GM21825 (cell line): ENCODE measurements at regions not wholly inside any gene's neighbourhood (a gene's known extent, or its start where the extent isn't known, plus 50 kb on each side); places are given as distances from the start of the nearest gene placed in this dataset.

Source experiments
- ATAC-seq: cut with Tn5 transposase; IDR thresholded peaks from one replicate; pipeline ENCODE4 v1.9.1; 2021; ENCODE audit warnings: mild to moderate bottlenecking, moderate library complexity; ENCODE audit not compliant: unreplicated experiment

DNA sequence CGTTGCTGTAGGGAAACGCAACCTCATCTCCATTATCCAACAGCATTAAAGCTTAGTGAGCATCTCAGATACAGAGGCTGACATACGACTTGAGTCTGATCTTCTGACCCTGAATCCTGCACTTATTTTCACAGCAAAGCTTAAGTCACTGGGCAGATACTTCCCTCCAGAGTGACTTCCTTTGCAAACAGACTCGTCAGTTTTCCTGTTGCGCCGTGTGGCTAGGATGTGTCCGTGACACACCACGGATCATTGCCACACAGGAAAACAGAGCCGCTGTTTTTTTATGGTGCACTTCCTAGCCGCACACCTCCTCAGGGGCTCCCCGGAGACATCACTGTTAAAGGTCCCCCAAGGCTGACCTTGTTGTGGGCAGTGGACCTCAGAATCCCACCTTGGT, 94.9 kb upstream of the MKI67 start:
- ATAC-seq = no peak

DNA sequence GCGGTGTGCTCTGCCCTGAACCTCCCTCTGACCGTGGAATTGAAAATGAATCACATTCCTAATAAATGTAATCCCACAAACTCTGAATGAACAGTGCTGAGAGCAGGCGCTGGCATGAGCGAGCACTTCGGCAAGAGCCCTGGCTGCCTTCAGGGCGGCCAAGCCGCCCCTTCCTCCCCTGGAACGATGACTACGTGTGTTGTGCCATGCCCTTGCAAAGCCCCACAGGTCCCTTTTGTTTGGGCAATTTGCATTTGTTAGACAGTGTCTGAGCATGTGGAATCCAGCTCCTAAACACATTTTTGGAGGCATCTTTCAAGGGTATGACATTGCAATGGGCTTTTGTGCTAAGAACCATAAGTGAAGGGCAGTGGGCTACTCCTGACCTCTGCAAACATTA, 95.6 kb upstream of the MKI67 start:
- ATAC-seq = no peak

DNA sequence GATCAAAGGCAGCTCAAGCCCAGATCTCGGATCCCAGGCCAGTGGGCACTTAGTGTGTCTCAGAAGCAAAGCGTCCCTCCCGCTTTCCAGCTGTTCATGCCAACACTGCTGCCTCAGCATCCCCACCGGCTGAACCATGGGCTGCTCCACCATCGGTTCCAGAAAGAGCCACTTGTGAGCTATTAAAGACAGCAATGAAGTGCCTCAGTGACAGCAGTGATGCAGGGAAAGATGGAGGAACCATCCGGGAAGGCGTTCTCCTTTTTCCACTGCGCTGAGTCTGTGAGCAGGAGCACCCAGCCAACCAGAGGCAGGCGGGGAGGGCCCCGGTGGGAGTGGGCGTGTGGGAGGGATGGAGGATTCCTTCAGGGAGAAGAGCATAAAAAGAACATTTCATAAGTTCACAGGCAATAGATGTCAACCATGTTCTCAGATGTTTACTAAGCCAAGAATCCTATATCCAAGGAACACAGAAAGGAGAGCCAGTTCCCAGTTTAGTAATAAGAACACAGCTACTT, 96.2 kb upstream of the MKI67 start:
- ATAC-seq = no peak

DNA sequence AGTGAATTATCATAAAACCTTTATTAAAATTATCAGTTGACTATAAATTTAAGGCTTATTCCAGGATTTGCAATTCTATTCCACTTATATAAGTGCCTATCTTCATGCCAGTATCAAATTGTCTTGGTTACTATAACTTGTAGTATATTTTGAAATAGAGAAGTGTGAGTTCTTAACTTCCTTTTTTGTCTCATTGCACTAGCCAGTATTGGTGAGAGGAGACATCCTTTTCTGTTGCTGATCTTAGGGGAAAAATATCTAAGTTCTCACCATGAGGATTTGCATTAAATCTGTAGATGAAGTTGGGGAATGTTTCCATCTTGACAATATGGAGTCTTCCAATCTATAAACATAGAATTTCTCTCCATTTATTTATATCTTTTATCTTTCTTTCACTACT, 104.2 kb upstream of the MKI67 start:
- no peak for ATAC-seq

DNA sequence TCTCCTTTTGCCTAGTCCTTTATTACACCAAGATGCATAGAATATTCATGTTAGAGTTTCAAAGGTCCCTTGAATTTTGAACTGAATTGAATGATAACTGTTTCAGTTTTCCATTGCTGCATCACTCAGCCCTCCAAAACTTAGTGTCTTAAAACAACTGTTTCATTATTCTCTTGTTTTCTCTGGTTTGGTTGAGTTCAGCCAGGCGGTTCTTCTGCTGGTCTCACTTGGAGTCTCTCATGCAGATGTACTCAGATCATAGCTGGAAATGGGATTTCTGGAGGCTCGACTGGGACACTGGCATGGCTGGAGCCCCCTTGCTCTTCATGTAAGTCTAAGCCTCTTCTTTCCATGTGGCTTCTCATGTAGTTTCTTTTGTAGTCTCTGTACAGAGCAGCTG, 107.2 kb upstream of the MKI67 start:
- no peak for ATAC-seq

DNA sequence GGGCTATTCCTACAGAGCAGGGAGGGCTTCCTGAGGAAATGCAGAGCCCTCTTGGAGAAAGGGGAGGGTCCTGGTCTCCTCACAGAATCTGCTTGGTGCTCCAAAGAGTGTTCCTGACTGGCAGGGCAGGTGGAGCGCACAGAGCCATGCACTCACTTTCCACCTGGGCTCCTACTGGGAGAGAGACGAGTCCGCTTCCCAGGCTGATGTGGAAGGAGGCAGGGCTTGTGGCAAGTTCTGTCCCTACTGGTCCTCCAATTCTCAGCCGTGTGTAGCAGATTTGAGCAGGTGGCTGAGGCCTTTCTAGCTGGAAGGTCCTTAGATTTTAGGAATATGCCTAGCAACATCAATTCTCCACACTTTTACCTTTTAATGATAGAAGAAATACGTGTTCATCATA, 111.5 kb upstream of the MKI67 start:
- ATAC-seq = no peak

DNA sequence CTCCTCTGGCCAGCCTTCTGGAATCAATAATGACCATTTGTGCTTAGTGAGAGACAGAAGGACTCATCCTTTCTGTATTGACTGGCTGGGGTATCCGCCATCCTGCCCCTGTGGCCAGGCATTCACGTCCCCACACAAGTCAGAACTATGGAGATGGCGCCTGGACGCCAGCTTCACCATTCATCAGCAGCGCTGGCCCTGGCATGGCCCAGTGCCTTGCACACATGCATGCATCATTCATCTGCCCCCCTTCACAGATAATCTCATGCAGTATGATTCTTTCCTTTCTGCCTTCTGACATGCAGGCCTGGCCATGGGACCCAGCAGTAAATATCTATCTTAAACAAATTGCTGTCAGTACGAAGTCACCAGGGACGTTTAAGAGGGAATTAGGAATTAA, 114.8 kb upstream of the MKI67 start:
- no peak for ATAC-seq

DNA sequence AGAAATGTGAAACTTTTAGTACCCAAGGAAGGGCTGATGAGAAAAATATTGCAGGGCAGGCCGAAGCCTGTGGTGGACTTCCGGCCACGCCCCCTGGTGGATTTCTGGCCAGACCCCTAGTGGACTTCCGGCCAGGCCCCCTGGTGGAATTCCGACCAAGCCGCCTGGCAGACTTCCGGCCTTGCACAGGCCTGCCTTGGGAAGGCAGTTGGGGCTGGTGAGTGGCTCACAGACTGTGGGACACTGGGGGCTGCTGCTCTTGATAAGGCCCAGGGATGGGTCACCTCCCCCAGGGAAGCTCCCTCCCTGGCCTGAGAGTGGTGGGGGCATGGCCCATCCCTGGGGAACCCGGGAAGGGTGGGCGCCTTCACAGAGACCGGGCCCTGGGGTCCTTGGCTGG, 116.4 kb upstream of the MKI67 start:
- no peak for ATAC-seq

DNA sequence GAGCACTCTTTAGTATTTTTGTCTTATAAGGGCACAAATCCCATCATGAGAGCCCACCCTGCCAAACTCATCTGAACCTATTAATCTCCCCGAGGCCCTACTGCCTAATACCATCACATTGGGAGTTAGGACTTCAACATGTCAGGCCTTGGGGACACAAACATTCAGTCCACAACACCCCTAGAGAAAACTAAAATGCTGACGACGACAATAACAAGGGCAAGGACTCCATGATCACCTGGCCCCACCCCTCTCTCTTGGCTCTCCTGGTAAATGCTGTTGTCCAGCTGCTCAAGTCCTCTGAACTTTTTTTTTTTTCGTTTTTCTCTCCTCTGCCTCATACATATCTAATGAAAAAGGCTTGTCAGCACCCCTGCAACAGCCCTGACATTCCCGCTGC, 118.8 kb upstream of the MKI67 start:
- ATAC-seq = no peak

DNA sequence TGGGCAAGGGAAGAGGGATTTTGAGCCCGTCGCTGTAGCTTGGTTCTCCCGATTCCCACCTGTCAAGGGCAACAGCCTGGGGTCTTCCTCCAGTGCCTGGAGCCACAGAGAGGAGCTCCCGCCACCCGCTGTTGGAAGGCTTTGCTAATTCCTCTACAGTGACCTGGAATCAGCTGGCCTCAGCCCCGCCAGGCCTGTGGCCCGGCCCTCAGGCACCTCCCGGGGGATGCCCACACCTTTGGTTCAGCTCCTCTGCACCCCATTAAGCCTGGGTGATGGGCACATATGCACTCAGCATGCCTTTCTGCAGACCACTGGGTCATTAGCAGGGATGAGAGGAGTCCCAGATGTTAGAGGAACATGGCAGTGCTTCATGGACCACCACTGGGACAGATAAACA, 121.4 kb upstream of the MKI67 start:
- no peak for ATAC-seq

DNA sequence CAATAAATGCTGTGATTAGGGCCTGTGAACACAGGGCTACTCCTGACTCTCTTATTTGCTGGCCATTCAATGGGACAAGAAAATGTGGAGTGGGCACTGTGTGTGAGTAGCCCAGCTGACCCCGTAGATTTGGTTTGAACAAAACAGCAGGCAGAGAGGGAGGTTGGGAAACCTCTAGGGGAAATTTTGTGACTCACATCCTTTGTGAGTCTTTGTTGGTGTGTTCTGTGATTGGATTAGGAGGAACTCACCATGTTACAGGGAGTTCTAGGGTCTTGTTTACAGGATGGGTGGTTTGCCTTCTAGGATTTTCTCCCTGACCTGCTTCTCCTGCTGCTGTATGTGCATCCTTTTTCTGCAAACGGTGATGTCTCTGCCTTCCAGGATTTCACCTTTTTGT, 128.3 kb upstream of the MKI67 start:
- ATAC-seq = no peak

DNA sequence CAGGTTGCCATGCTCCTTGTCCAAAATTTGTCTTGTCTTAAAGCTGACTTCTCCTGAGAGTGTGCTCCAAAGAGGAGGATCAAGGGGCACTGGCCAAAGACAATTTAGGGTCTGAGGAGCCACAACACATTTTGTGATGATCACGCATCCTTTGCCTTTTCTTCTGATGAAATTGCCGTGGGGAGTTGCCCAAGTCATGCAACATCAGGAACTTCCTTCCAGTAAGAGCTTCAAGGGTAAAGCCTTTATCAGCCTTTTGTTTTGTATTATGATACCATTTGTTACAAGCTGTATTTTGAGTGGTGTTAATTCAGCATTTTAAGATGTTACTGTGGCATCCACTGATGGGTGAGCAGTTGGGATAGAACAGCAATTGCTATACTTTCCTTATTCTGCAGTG, 131.2 kb upstream of the MKI67 start:
- ATAC-seq = no peak

DNA sequence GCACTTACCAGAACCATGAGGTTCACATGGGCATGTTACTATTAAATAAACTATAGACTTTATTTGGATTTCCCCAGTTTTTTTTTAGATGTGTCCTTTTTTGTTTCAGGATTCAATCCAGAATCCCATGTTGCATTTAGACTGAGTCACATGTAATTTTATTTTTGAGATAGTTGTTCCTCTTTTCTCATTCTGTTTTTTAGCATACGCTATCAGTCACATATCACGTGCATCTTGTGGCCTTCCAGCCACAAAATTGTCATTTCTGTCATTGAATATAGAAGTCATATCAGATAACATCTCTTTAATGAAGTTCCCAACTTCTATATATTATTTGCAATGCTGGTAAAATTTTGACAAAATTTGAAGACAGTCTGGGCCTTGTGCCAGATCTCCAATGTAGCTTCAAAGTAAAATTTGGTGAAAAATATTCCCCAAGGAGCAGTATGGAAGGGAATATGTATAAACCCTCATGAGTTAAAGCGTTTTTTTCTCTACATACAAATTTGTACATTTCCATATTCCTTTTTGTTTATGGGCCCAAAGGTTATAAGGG, 132.3 kb upstream of the MKI67 start:
- ATAC-seq = no peak

DNA sequence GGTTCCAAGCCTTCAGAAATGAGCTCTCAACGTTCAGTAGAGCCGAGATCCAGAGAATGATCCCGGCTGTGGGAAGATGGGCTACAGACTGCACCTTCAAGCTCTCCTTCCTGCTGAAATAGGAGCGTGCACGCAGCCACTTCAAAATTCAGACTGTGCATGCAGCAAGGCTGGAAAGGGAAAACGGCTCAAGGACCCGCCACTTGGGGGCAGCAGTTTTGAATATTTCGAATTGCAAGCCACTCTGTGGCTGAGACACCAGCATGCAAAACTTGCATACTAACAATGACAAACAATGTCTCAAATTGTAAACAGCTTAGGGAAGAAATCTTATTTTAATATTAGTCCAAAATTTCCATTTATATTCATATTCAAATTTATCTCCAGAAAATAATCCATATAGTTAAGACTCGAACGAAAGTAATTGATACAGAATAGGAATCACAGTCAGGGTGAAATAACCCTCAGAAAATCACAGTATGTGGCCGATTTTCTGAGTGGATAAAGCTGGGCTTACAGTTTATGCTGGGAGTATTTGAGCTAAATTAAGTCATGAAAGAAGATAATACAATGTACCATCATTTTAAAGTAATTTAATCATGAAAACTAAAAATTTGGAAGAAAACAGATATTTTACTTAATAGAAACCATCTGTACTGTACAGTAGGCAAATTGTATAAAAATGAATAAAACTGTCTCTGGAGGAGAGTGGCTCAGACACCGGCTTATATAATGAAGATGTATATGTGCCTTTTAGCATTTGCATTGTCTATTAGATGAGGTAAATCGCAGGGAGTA, 137.9 kb upstream of the MKI67 start:
- no peak for ATAC-seq

DNA sequence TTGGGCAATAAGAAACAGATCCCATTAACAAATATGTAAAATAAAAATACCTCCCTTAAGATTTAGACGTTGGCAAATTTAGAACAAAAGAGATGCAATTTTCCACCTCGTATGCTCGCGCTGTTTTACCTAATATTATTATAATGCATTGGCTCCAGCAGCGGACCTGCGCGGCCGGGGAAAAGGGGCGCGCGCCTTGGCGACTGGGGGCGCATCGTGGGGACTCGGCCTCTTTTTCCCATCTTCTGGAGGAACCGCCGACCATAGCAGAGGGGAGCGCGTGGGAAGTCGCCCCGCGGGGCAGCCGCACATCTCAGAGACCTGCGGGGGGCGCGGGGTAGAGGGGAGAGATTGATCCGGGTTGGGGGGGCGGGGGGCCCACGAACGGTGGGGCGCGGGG, 139.4 kb upstream of the MKI67 start:
- ATAC-seq = no peak

DNA sequence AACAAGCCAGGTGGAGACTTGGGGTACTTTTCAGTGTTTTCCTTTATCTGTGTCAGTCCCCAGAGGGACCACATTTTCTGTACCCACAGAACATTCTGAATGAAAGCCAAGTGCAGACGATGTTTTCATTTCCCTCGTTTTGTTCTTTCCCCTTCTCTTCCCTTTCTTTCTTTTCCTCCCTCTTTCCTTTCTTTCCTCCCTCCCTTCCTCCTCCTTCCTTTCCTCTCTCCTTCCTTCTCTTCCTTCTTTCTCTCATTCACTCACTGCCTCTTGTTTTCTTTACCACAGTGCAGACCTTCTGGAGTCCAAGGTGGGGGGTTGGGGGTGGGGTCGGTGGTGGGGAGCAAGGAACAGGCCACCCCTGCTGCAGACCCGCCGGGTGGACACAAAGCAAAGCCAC, 141.4 kb upstream of the MKI67 start:
- ATAC-seq = no peak

DNA sequence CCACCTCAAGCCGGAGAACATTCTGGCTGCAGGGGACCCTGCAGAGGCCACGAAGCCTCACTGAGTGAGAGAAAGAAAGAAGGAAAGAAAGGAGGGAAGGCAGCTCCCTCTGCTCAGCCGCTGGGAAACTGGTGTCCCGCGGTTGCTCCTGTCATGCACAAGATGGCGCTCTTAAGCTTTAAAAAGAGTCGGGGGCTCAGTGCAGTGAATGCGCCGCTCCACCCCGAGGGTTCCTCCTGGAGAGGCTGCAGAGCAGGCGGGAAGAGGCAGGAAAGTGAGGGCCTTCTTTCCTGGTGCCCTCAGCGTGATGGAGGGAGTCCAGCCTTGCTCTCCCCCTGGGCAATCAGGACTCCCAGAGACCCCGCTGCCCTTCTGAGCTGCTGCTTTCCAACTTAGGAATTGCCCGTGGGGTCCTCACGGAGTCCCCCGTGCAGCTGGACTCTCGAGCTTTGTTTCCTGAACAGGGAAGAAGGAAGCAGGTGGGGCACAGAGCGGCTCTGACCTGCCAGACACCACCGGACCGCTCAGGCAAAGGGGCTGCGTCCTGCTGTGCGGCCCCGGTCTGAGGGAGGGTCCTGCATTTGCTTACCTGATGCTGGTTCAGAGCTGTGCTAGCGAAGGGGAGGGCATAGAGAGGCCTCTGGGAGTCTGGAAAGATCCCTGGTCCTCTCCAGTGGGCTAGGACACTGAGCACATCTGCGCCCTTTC, 141.9 kb upstream of the MKI67 start:
- no peak for ATAC-seq

DNA sequence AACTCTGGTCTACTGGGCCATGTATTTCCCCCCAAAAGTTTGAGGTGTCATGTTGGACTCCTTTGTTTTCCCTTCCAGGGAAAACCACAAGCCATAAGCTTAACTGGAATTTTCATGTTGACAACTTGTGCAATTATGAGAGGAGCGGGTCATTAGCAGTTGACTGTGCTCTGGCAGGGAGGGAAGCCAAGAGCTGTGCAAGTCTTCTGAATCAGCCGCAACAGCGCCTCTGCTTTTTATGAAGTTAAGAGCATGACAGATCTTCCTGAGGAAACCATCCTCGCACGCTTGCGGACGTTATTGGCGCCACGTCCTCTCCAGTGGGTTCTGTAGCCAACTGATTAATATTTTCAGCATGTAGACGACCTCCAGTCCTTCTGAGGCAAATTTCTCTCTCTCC, 148.7 kb upstream of the MKI67 start:
- ATAC-seq = no peak

DNA sequence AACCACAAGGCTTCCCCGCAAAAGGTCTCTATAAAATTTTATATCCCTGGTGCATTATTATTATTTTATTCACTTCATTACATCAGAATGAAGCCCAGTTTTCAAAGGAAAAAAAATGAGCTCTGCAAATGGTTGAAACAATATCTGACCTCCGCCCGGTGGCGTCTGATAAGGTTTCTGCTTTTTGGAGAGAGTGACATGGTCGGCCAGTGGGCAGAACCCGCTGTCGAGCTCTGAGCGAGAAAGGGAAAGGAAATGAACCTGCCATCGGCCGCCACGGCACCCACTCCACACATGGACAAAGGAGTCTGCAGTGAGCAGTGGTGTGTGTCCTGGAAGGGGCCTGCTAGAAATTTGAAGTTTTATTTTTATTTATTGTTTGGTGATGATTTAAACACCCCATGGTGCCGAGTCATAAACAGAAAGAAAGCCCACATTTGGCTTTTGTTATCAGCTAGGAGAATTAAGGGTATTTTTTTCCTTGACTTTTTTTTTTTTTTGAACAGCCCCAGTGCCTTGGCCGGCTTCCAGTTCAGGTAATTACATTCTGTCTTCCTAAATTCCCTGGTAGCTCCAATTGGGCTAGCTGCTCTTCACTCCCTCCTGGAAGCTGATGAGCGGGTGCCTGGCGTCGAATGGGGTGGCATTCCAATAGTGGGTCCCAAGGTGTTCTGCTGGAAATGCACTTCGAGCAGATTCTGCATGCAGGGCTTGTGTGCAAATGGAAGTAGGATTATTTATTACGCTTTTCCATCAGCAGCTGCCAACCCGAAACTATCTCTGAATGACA, 149.4 kb upstream of the MKI67 start:
- ATAC-seq = no peak

DNA sequence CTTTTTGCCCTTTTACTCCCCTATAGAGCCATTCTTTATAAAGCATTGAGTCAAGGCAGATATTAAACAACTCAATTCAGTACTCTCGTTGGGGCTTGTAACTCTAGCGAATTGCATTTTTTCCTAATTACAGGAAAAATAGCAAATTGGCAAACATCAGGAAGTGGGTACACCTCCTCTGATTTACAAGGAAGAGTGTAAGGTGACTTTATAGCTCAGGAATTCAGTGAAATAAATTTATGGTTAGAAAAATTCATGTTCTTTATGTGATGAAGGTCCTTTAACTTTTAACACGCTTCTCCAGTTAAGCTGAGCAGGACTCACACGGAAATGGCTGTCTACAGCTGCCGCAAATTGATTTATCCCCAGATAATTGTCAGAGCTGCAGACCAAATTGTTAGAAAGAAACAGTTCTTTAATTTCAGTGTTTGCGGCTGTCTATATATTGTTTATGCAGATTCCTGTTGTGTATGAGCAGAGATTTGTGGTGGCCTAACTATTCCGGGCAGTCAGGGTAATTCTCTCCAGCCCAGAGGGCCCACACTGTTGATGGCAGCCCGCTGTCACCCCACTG, 151.1 kb upstream of the MKI67 start:
- no peak for ATAC-seq

DNA sequence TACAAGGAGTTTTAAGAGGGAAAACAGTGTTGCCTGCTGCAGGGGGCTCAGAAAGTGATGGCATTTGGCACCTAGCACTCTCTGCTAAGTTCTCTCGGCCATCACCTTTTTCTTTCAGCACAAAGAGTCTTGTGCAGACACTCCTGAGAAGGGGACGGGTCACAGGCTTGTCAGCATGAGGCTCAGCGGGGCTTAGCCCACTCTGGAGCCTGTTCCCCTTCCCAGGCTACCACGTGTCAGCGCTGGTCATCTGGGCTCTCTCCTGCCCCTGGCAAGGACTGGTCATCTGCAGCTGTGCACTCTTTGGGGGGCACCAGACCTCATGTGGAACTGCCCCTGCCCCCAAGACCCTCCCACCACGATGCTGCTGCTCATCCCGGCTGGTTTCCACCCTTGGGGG, 152.1 kb upstream of the MKI67 start:
- no peak for ATAC-seq
